H1 (cell line): ENCODE measurements at regions not wholly inside any gene's neighbourhood (a gene's known extent, or its start where the extent isn't known, plus 50 kb on each side); places are given as distances from the start of the nearest gene placed in this dataset.
"Not testable (repeated sequence)": the region's sequence is repeated elsewhere in the genome, so short reads cannot be mapped to it uniquely, and the experiment has no call there.

ENCODE experiments used
- CTCF ChIA-PET: fragments of 300-600 bp; sonication (Branson Sonifier 250); formaldehyde crosslinking; loops from one replicate; lab custom pipeline; 2021; ENCODE audit not compliant: partially characterized antibody; lab: Charles Lee
- POLR2A ChIA-PET: fragments of 300-600 bp; sonication (Branson Sonifier 250); formaldehyde crosslinking; loops from one replicate; lab custom pipeline; 2021; ENCODE audit warnings: inconsistent platforms; ENCODE audit not compliant: partially characterized antibody; lab: Charles Lee
- DNase-seq, 2 experiments: peaks; one replicate each; pipeline versions ENCODE4 v3.0.0 to v3.0.0-alpha.2; 2010 to 2022; ENCODE audit warnings: low spot score in 2 of 2, low read depth in 1 of 2, mixed read lengths in 1 of 2
- FAIRE-seq: peaks from 2 replicates; lab custom pipeline; 2011; peaks lifted over from hg19 to GRCh38; lab: Jason Lieb, UNC
- H2AFZ ChIP-seq: 2 replicates; pipeline ENCODE4 v1.8.1; 2012; ENCODE audit warnings: low read length, inconsistent platforms
- H2AK5ac ChIP-seq: 2 replicates; pipeline ENCODE4 v1.6.1; 2013; ENCODE audit warnings: low read depth, low read length
- H2BK120ac ChIP-seq: replicated peaks from 2 replicates; pipeline ENCODE3; 2013; ENCODE audit warnings: low read depth, low read length, inconsistent platforms
- H2BK12ac ChIP-seq: 2 replicates; pipeline ENCODE4 v1.6.1; 2013; ENCODE audit warnings: low read depth, low read length
- H2BK15ac ChIP-seq: 2 replicates; pipeline ENCODE4 v1.6.1; 2013; ENCODE audit warnings: low read length
- H2BK20ac ChIP-seq: 2 replicates; pipeline ENCODE4 v1.6.1; 2013; ENCODE audit warnings: low read length
- H2BK5ac ChIP-seq: 2 replicates; pipeline ENCODE4 v1.6.1; 2013; ENCODE audit warnings: low read depth, low read length
- H3K14ac ChIP-seq: 2 replicates; pipeline ENCODE4 v1.6.1; 2013; ENCODE audit warnings: inconsistent platforms; ENCODE audit not compliant: insufficient read length
- H3K18ac ChIP-seq: 2 replicates; pipeline ENCODE4 v1.6.1; 2013; ENCODE audit warnings: low read length; ENCODE audit errors: extremely low read depth
- H3K23ac ChIP-seq: 2 replicates; pipeline ENCODE4 v1.6.1; 2013; ENCODE audit warnings: inconsistent platforms; ENCODE audit not compliant: insufficient read length
- H3K23me2 ChIP-seq: 2 replicates; pipeline ENCODE4 v1.6.1; 2013; ENCODE audit warnings: low read depth, low read length
- H3K27ac ChIP-seq: 2 replicates; pipeline ENCODE4 v1.6.1; 2011; ENCODE audit warnings: low read depth, low read length, inconsistent platforms
- H3K27me3 ChIP-seq, 4 experiments: replicated peaks in 1 of 4; 1 replicate in 1 of 4; 2 replicates in 3 of 4; pipeline versions ENCODE4 v1.6.1 to v1.8.1; 2011 to 2013; ENCODE audit warnings: low read length in 3 of 4, mild to moderate bottlenecking in 3 of 4, inconsistent platforms in 2 of 4, mixed read lengths in 2 of 4, moderate library complexity in 1 of 4; ENCODE audit not compliant: control insufficient read depth in 3 of 4, insufficient read depth in 3 of 4; ENCODE audit errors: extremely low read depth in 1 of 4
- H3K36me3 ChIP-seq, 4 experiments: 2 replicates each; pipeline versions ENCODE4 v1.6.1 to v1.8.1; 2011 to 2013; ENCODE audit warnings: mild to moderate bottlenecking in 4 of 4, low read length in 3 of 4, moderate library complexity in 2 of 4, control low read depth in 1 of 4, inconsistent platforms in 1 of 4; ENCODE audit not compliant: insufficient read depth in 4 of 4, control insufficient read depth in 2 of 4
- H3K4ac ChIP-seq: replicated peaks from 2 replicates; pipeline ENCODE3; 2013; ENCODE audit warnings: low read length, low read depth, mixed read lengths, inconsistent platforms; ENCODE audit not compliant: insufficient read length
- H3K4me1 ChIP-seq, 4 experiments: replicated peaks in 1 of 4; 1 replicate in 1 of 4; 2 replicates in 3 of 4; pipeline versions ENCODE4 v1.6.1 to v1.8.1; 2011 to 2013; ENCODE audit warnings: low read length in 3 of 4, inconsistent platforms in 2 of 4, mixed read lengths in 1 of 4; ENCODE audit not compliant: insufficient read depth in 4 of 4, control insufficient read depth in 3 of 4
- H3K4me2 ChIP-seq, 2 experiments: 2 replicates each; pipeline versions ENCODE4 v1.6.1 to v1.8.1; 2011 to 2013; ENCODE audit warnings: low read depth in 2 of 2, low read length in 2 of 2, control low read depth in 1 of 2, inconsistent platforms in 1 of 2, mild to moderate bottlenecking in 1 of 2; ENCODE audit not compliant: insufficient read depth in 1 of 2
- H3K4me3 ChIP-seq, 4 experiments: fragments of 200-600, 300-600 bp in 1 of 4; sonication (generic), shearing (Covaris generic), sonication (Bioruptor Twin) in 1 of 4; 2 replicates each; pipeline versions ENCODE4 v1.5.1 to v1.8.1; 2011 to 2016; ENCODE audit warnings: low read length in 4 of 4, low read depth in 3 of 4, control low read depth in 2 of 4, inconsistent platforms in 2 of 4, mild to moderate bottlenecking in 2 of 4, mixed read lengths in 1 of 4, moderate library complexity in 1 of 4; ENCODE audit not compliant: insufficient read depth in 2 of 4; ENCODE audit errors: extremely low read depth in 1 of 4
- H3K56ac ChIP-seq: replicated peaks from 2 replicates; pipeline ENCODE3; 2013; ENCODE audit warnings: low read depth, mild to moderate bottlenecking, mixed read lengths, low read length, inconsistent platforms; ENCODE audit not compliant: insufficient read length
- H3K79me1 ChIP-seq: 2 replicates; pipeline ENCODE4 v1.6.1; 2013; ENCODE audit warnings: low read depth, low read length, control low read depth
- H3K79me2 ChIP-seq, 2 experiments: 2 replicates each; pipeline versions ENCODE4 v1.6.1 to v1.8.1; 2012 to 2013; ENCODE audit warnings: low read length in 2 of 2, mild to moderate bottlenecking in 2 of 2, inconsistent platforms in 1 of 2; ENCODE audit not compliant: insufficient read depth in 2 of 2, control insufficient read depth in 1 of 2
- H3K9ac ChIP-seq, 4 experiments: replicated peaks in 1 of 4; 1 replicate in 1 of 4; 2 replicates in 3 of 4; pipeline versions ENCODE4 v1.6.1 to v1.8.1; 2011 to 2013; ENCODE audit warnings: low read depth in 3 of 4, low read length in 3 of 4, control low read depth in 2 of 4, mild to moderate bottlenecking in 2 of 4, moderate library complexity in 2 of 4, inconsistent platforms in 1 of 4; ENCODE audit errors: extremely low read depth in 1 of 4
- H3K9me3 ChIP-seq, 2 experiments: 2 replicates each; pipeline versions ENCODE4 v1.6.1 to v1.8.1; 2012 to 2013; ENCODE audit warnings: mild to moderate bottlenecking in 2 of 2, moderate library complexity in 2 of 2, control low read depth in 1 of 2, inconsistent platforms in 1 of 2, low read depth in 1 of 2, low read length in 1 of 2, mixed read lengths in 1 of 2; ENCODE audit not compliant: insufficient read depth in 2 of 2
- H4K20me1 ChIP-seq, 2 experiments: replicated peaks in 1 of 2; 2 replicates each; pipeline versions ENCODE3 to v1.8.1; 2011 to 2013; ENCODE audit warnings: inconsistent platforms in 2 of 2, low read length in 2 of 2, mild to moderate bottlenecking in 1 of 2; ENCODE audit not compliant: insufficient read depth in 2 of 2, control insufficient read depth in 1 of 2
- H4K5ac ChIP-seq: 2 replicates; pipeline ENCODE4 v1.6.1; 2013; ENCODE audit warnings: low read length, low read depth, mixed read lengths, inconsistent platforms; ENCODE audit not compliant: insufficient read length
- H4K8ac ChIP-seq: 2 replicates; pipeline ENCODE4 v1.8.0; 2013; ENCODE audit warnings: mild to moderate bottlenecking, moderate library complexity, low read length, inconsistent platforms; ENCODE audit not compliant: insufficient read depth; ENCODE audit errors: extremely low read depth
- H4K91ac ChIP-seq: replicated peaks from 2 replicates; pipeline ENCODE3; 2013; ENCODE audit warnings: low read length, mixed read lengths, inconsistent platforms; ENCODE audit not compliant: insufficient read length
- WGBS, 2 experiments: shearing (Covaris generic) in 1 of 2; methylation state at CpG; one replicate each; pipeline versions ENCODE4 v1.1.6 to v1.1.7; 2013 to 2015; ENCODE audit warnings: low lambda C conversion rate in 2 of 2, mixed read lengths in 2 of 2, inconsistent platforms in 1 of 2, low coverage in 1 of 2, missing lambda C conversion rate in 1 of 2; ENCODE audit not compliant: insufficient replicate concordance in 2 of 2, insufficient coverage in 1 of 2, insufficient read length in 1 of 2; ENCODE audit errors: extremely low coverage in 1 of 2, missing lambda C conversion rate in 1 of 2; 5-methylcytosine and 5-hydroxymethylcytosine counted together

DNA sequence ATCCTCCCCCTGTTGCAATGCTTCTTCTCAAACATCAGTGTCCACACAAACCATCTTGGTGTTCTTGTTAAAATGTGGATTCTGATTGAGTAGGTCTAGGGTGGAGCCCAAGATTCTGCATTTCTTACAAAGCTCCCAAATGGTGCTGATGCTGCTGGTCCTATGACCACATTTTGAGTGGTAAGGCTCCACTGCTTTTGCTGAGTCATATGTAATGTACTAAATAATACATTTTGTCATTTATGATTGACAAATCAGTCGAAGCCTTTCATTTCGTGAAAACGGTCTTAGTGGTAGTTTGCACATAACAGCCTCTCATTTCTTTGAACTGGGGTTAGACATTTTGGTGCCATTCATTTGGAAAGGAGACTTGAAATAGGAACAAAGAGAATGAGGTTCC is 286.3 kb upstream of the DPP6 start:
- H3K23ac ChIP-seq, H3K56ac ChIP-seq, H2BK20ac ChIP-seq, H4K8ac ChIP-seq, CTCF ChIA-PET, H4K91ac ChIP-seq, DNase-seq, H4K5ac ChIP-seq, H3K4me3 ChIP-seq, H3K9ac ChIP-seq, H2AFZ ChIP-seq, H3K79me1 ChIP-seq, H2BK5ac ChIP-seq, H2BK120ac ChIP-seq, H3K4me2 ChIP-seq, H3K27ac ChIP-seq, H3K14ac ChIP-seq, H3K18ac ChIP-seq, POLR2A ChIA-PET, FAIRE-seq, H3K36me3 ChIP-seq, H2AK5ac ChIP-seq, H3K23me2 ChIP-seq, H2BK12ac ChIP-seq, H3K4ac ChIP-seq, H4K20me1 ChIP-seq, H3K79me2 ChIP-seq, H3K9me3 ChIP-seq, H3K27me3 ChIP-seq, H3K4me1 ChIP-seq, H2BK15ac ChIP-seq: not testable (repeated sequence)
- WGBS, 2 experiments, result 92% methylated on average over 3 of the region's 3 CpGs; no CpG with 5 or more reads in 1 of the 2 experiments

DNA sequence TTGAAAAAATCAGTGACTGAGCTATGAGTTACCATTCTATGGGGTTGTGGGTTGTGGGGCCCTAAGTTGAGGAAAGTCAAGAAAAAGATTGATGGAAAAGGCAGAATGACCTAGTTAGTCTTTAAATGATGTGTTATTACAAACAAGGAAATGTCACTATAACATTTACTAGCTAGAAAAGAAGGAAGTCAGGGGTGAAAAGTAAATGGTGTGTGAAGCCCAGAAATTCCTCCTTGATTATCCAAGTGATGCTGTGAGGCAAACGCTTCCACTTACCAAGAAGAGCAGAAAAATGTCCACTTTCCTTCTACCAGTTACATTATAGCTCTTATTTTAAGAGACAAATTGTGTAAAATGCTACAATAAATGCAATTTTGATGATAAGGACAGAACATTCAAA is 285.3 kb upstream of the DPP6 start:
- H4K20me1 ChIP-seq, H2BK120ac ChIP-seq, H3K56ac ChIP-seq, H3K79me1 ChIP-seq, H3K4me2 ChIP-seq, H3K27me3 ChIP-seq, H3K36me3 ChIP-seq, H4K8ac ChIP-seq, DNase-seq, H2AFZ ChIP-seq, H2BK15ac ChIP-seq, H3K9ac ChIP-seq, H3K27ac ChIP-seq, H4K5ac ChIP-seq, H2BK20ac ChIP-seq, H3K23me2 ChIP-seq, H3K79me2 ChIP-seq, H3K4ac ChIP-seq, H3K4me3 ChIP-seq, H3K23ac ChIP-seq, POLR2A ChIA-PET, H3K9me3 ChIP-seq, H2BK12ac ChIP-seq, H4K91ac ChIP-seq, H2AK5ac ChIP-seq, H3K14ac ChIP-seq, H3K4me1 ChIP-seq, H2BK5ac ChIP-seq, H3K18ac ChIP-seq: not testable (repeated sequence)
- 100% methylated on average over 1 of the region's 1 CpG; no CpG with 5 or more reads in 1 of the 2 experiments for WGBS, 2 experiments
- FAIRE-seq, result peak; percentile 82
- CTCF ChIA-PET, result interaction anchor here (0.9 kb wide), 1 partner anchor 386 kb away, joined by 3 read pairs; no protein-coding TSS in a partner anchor
